Endothelial cell (in vitro differentiated cells): ENCODE measurements at regions not wholly inside any gene's neighbourhood (a gene's known extent, or its start where the extent isn't known, plus 50 kb on each side); places are given as distances from the start of the nearest gene placed in this dataset.

Source experiments
- DNase-seq: peaks from one replicate; pipeline ENCODE4 v3.0.0; 2021; ENCODE audit warnings: low spot score
- H3K27ac Mint-ChIP-seq: one replicate; pipeline ENCODE4 v1.8.0; 2021; ENCODE audit warnings: mixed read lengths, inconsistent platforms; ENCODE audit not compliant: unreplicated experiment
- H3K27me3 Mint-ChIP-seq: one replicate; pipeline ENCODE4 v1.8.0; 2021; ENCODE audit warnings: mild to moderate bottlenecking, moderate library complexity, mixed read lengths, inconsistent platforms; ENCODE audit not compliant: unreplicated experiment
- H3K36me3 Mint-ChIP-seq: one replicate; pipeline ENCODE4 v1.8.0; 2021; ENCODE audit warnings: mild to moderate bottlenecking, low read depth, mixed read lengths, inconsistent platforms; ENCODE audit not compliant: unreplicated experiment
- H3K4me1 Mint-ChIP-seq: one replicate; pipeline ENCODE4 v1.8.0; 2021; ENCODE audit warnings: mild to moderate bottlenecking, mixed read lengths, inconsistent platforms; ENCODE audit not compliant: unreplicated experiment
- H3K4me3 Mint-ChIP-seq: one replicate; pipeline ENCODE4 v1.8.0; 2021; ENCODE audit warnings: mild to moderate bottlenecking, mixed read lengths, inconsistent platforms; ENCODE audit not compliant: unreplicated experiment
- H3K9me3 Mint-ChIP-seq: one replicate; pipeline ENCODE4 v1.8.0; 2021; ENCODE audit warnings: mixed read lengths, inconsistent platforms; ENCODE audit not compliant: unreplicated experiment
- CTCF ChIP-seq: fragments of 200-600 bp; sonication (generic); IDR thresholded peaks from one replicate; pipeline ENCODE4 v1.5.0; 2021; ENCODE audit warnings: antibody characterized with exemption; ENCODE audit not compliant: unreplicated experiment

DNA sequence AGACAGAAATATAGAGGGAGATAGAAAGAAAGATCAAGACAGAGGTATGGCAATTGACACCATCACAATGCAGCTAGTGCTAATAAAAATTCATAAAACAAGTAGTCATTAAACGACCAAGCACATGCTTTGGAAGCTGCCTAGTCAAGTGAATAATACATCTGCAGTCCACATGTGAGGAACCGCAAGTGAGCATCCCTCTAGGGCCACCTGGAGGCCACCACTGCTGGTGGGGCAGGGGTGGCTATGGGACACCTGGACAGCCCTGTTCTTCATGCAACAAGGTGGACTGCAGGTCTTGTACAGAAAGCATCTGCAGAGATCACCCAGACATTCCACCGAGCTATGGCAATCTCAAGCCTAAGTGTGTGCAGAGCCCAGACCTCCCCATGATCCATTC, 451.1 kb upstream of the PFKP start:
- no peaks in the 10 kb centered on the region for H3K9me3 Mint-ChIP-seq

DNA sequence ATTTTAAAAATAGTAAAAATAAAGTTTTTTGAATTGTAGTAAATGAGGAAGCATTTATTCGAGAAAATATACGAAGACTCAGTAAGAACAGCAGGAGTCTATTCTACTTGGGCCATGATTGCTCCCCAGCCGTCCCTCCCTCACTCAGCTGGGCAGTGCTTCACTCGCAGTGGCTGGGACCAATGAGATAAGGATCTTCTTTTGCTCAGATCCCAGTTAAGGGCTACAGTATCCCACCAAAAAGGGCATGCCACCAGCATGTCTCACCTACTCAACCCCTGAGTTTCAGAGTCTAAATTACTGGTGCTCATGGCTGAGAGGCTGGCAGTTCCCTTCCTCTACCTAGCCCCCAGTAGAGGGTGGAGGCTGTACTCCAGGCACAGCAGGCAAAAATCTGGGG, 455.7 kb upstream of the PFKP start:
- no peaks in the 10 kb centered on the region for H3K27me3 Mint-ChIP-seq
- H3K9me3 Mint-ChIP-seq = no peaks in the 10 kb centered on the region
- peaks cover 7% of the 10 kb centered on the region for H3K4me1 Mint-ChIP-seq
- TF ChIP-seq CTCF = no peak
- no peak for DNase-seq
- H3K36me3 Mint-ChIP-seq = no peaks in the 10 kb centered on the region
- H3K27ac Mint-ChIP-seq = no peak overlapping the region
- no peak overlapping the region for H3K4me3 Mint-ChIP-seq

More for the DNA sequence above, 451.1 kb upstream of the PFKP start:
- H3K4me3 Mint-ChIP-seq = no peak overlapping the region
- peaks cover 20% of the 10 kb centered on the region for H3K4me1 Mint-ChIP-seq
- DNase-seq = no peak
- H3K36me3 Mint-ChIP-seq = no peaks in the 10 kb centered on the region
- no peak for TF ChIP-seq CTCF
- no peak overlapping the region for H3K27ac Mint-ChIP-seq
- H3K27me3 Mint-ChIP-seq = no peaks in the 10 kb centered on the region

DNA sequence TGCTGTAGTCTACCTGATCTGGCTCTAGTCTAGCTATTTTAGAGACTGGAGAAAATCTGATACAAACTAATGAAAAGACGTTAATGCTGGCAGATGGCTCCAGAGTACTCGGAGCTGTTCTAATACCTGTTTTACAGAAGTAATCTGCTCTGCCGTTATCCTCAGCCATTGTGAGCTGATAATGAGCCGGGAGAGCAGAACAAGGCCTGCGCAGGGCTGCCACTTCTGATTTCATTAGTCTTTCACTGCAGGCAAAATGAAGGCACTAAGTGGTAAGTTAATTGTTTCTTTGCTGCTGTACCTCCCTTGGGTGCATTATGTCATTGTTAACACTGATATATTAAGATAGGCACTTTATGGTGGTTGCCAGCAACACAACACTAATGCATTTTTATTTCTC, 456.4 kb upstream of the PFKP start:
- Mint-ChIP-seq H3K36me3 (no peaks in the 10 kb centered on the region), H3K9me3 (no peaks in the 10 kb centered on the region)

DNA sequence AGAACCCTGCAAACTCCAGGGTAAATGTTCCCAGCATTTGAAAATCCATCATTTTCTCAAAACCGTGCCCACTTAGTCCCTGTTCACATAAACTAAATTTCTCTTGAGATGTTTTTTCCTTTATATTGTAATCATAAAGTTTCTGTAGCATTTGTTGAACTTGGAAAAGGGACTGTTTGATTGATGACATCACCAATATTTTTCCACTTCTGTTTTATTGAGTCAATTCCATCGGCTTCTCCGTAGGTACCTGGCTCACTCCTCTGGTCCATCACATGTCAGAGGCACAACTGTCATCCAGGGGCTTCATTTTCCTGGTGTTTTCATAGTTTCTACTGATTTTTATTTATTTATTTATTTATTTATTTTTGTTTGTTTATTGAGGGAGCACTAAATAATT, 462.5 kb upstream of the PFKP start:
- Mint-ChIP-seq H3K4me3 (no peak overlapping the region), H3K36me3 (no peaks in the 10 kb centered on the region), H3K27ac (no peak overlapping the region), H3K9me3 (no peaks in the 10 kb centered on the region), H3K4me1 (no peaks in the 10 kb centered on the region), H3K27me3 (no peaks in the 10 kb centered on the region)
- no peak for TF ChIP-seq CTCF
- DNase-seq = no peak

More for the DNA sequence above, 456.4 kb upstream of the PFKP start:
- Mint-ChIP-seq H3K4me1 (peaks cover 7% of the 10 kb centered on the region), H3K27me3 (no peaks in the 10 kb centered on the region), H3K4me3 (no peak overlapping the region), H3K27ac (no peak overlapping the region)
- no peak for TF ChIP-seq CTCF
- DNase-seq = no peak

DNA sequence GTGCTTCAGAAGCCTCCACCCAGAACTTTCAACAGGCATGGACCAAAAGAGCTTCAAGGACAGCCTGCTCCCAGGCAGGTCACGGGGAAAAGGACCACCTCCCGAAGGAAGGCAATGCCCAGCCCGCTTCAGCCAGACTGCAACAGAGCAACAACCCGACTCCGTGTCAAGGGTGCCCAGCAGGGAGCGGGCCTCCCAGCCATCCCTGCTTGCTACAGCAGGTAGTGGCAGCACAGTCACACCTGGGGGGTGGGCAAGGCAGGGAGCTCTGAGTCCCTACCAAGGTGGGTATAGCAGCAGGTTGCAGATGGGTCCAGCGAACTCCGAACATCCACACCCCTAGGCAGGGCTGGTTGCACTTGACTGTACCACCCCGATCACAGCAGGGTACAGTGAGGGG, 467.8 kb upstream of the PFKP start:
- DNase-seq = no peak
- H3K4me3 Mint-ChIP-seq = no peak overlapping the region
- H3K27me3 Mint-ChIP-seq = peaks cover 2% of the 10 kb centered on the region
- no peaks in the 10 kb centered on the region for H3K4me1 Mint-ChIP-seq
- H3K36me3 Mint-ChIP-seq = no peaks in the 10 kb centered on the region
- no peak overlapping the region for H3K27ac Mint-ChIP-seq
- TF ChIP-seq CTCF = no peak
- H3K9me3 Mint-ChIP-seq = no peaks in the 10 kb centered on the region
